ENCODE measurements at regions not wholly inside any gene's neighbourhood (a gene's known extent, or its start where the extent isn't known, plus 50 kb on each side); places are given as distances from the start of the nearest gene placed in this dataset.

GRCh38 chr18:45166836-45167551 lies 448.3 kb upstream of the SLC14A2 start:
- DNase-seq (ENCODE audit: extremely low read depth, low read depth): peak; percentile 61
- no peak overlapping the region for H3K4me3 ChIP-seq (replicated peaks; ENCODE audit: low read depth, low read length)
- TF ChIP-seq CTCF (IDR thresholded peaks at IDR 0.05; ENCODE audit: low read depth, low read length, missing control alignments): no peak

DNA sequence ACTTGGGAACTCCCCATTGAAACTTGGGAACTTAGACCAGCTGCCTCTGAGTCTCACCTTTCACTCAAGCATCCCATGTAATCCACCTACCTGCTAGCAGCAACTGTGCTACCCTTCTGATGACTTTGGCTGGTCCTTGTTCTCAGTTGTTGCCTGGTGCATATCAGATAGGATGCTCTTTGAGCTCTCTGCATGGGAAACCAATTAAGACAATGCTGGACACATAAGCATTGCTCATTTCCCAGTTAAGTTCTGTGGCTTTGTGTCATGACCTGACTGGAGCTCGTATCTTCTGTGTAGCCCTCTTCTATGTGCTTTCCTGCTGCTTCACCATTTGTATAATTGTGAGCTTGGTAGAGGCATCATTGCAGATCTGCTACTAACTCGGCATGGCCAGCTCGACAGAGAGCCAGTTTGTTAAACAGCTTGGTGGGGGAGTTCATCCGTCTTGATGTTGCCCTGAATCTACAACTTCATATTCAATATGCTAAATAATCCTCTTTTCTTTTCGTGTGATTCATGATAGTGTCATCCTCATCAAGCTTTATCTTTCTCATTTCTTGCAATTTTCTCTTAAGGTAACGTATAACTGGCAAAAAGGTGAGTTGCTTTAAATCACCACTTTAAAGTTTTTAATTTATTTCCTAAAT lies 447.5 kb upstream of the SLC14A2 start:
- DNase-seq (ENCODE audit: extremely low read depth, low read depth): peak; percentile 51
- no peak overlapping the region for H3K4me3 ChIP-seq (replicated peaks; ENCODE audit: low read depth, low read length)
- TF ChIP-seq CTCF (IDR thresholded peaks at IDR 0.05; ENCODE audit: low read depth, low read length, missing control alignments): no peak

- no peak for TF ChIP-seq CTCF (IDR thresholded peaks at IDR 0.05; ENCODE audit: low read depth, low read length, missing control alignments)
- DNase-seq (ENCODE audit: extremely low read depth, low read depth): no peak
- no peak overlapping the region for H3K4me3 ChIP-seq (replicated peaks; ENCODE audit: low read depth, low read length)
These were observed 446.2 kb upstream of the SLC14A2 start for GRCh38 chr18:45168866-45169600.

DNA sequence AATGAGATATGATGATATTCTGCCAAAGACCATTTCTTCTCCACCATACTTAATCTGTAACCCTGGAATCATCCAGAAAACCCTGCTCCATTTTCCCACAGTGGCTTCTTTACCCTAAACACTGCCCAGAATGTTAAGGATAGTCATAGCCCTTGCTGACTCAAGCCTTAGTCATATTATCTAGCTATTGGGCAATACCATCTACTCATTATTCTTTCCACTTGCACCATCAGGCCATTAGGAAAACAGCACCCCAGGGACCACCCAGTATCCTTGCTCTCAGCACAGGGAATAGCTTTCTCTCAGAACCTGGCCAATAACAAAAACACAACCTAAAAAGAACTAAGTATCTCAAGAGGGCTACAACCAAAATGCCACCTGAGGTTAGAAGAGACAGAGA lies 445.7 kb upstream of the SLC14A2 start:
- DNase-seq (ENCODE audit: extremely low read depth, low read depth): peak; percentile 61
- no peak overlapping the region for H3K4me3 ChIP-seq (replicated peaks; ENCODE audit: low read depth, low read length)
- no peak for TF ChIP-seq CTCF (IDR thresholded peaks at IDR 0.05; ENCODE audit: low read depth, low read length, missing control alignments)

- H3K4me3 ChIP-seq (replicated peaks; ENCODE audit: low read depth, low read length): no peak overlapping the region
- DNase-seq (ENCODE audit: extremely low read depth, low read depth): no peak
- TF ChIP-seq CTCF (IDR thresholded peaks at IDR 0.05; ENCODE audit: low read depth, low read length, missing control alignments): no peak
These were observed 443.5 kb upstream of the SLC14A2 start for GRCh38 chr18:45171679-45172191.

GRCh38 chr18:45173327-45173726 lies 441.9 kb upstream of the SLC14A2 start:
- TF ChIP-seq CTCF (IDR thresholded peaks at IDR 0.05; ENCODE audit: low read depth, low read length, missing control alignments): no peak
- no peak for DNase-seq (ENCODE audit: extremely low read depth, low read depth)
- H3K4me3 ChIP-seq (replicated peaks; ENCODE audit: low read depth, low read length): no peak overlapping the region
